GM12872 (cell line): ENCODE measurements at regions not wholly inside any gene's neighbourhood (a gene's known extent, or its start where the extent isn't known, plus 50 kb on each side); places are given as distances from the start of the nearest gene placed in this dataset.

Source experiments
- CTCF ChIP-seq: IDR thresholded peaks from 3 replicates; pipeline ENCODE4 v1.5.1; 2011; ENCODE audit warnings: low read depth, mild to moderate bottlenecking, low read length, moderate library complexity; ENCODE audit not compliant: insufficient read depth

- TF ChIP-seq CTCF: no peak
Measured at GRCh38 chr14:98901511-98902205, 370.3 kb downstream of the BCL11B start.

DNA sequence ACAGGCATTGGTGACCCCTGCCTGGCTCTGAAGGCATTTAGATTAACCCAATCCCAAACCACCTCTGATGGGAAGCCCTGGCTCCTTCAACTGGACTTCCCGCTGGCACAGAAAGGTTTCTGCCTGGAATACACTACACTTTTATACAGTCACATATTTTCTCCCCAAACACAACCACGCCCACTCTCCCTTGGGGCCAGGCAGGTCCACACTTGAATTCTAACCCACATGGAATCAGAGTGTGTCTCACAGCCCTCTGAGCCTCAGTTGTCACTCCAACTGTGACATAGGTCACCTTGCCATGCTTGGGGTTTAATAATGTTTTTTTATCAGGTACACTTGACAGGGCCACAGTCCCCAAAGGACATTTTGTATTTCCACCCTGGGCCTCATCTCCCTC, 368.6 kb downstream of the BCL11B start:
- no peak for TF ChIP-seq CTCF

- TF ChIP-seq CTCF: no peak
Measured at GRCh38 chr14:98904677-98905076, 367.3 kb downstream of the BCL11B start.

DNA sequence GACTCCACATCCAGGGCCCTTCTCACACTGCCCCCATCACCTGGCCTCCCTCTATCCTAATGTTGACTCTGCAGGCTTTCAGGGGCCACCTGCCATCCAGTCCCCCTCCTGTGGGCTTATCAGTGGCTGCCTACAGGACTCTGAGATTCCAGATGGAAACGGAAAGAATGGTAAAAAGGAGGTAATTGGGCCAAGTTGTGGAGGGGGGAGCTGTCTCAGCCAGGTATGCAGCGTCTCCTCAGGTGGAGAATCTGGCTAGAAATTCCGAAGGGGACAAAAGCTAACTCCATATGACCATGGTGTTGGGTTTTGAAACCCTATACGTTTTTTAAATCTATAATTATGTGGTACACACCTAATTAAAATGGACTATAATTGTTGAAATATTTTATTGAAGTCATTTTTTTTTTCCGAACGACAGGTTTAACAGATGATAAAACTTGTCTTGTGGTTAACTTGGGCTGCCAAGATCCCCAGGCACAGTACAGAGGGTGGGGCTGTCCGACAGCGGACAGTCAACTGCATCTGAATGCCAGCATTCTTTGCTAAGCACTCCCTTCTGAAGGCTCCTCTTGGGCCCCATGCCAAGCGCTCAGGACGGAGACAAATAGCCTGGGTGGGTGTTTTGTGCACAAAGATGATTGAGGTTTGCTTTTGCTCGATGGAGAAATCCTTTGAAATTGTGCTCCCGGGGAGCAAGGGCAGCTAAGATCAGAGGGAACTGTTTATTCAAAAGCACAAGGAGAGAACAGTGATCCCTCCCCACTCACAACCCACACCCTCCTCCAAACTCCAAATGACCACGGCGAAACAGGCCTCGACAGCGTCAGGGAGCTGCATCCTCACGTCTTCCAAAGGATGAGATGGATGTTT, 365.6 kb downstream of the BCL11B start:
- TF ChIP-seq CTCF: no peak

DNA sequence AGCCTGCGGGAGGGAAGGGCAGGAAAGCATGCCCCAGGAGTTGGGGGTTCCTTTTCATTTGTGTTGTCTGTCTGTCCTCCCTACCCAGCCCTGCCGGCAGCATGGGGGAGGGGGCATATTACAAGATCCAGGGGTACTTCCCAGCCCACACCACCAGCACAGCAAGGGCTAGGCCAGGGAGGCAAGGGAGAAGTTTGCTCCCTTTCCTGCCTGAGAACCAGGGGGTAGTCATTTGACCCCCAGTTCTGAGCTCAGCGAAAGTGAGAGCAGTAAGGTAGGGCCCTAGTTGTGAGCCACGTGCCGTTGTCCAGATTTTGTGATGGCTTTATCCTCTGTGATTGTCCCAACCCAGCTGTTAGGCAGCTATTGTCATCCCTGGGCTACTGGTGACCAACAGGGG, 364.7 kb downstream of the BCL11B start:
- no peak for TF ChIP-seq CTCF

GRCh38 chr14:98908050-98908449, 363.9 kb downstream of the BCL11B start:
- TF ChIP-seq CTCF: no peak

- no peak for TF ChIP-seq CTCF
Measured at GRCh38 chr14:98909251-98909944, 362.6 kb downstream of the BCL11B start.
